Sigmoid colon (tissue), 4 donors: ENCODE measurements at regions not wholly inside any gene's neighbourhood (a gene's known extent, or its start where the extent isn't known, plus 50 kb on each side); places are given as distances from the start of the nearest gene placed in this dataset.

Experiments used
- EP300 ChIP-seq, 4 donors: sonication (generic); formaldehyde crosslinking; IDR thresholded peaks; one replicate each; pipeline ENCODE4 v1.6.1; 2017; ENCODE audit warnings: antibody characterized with exemption in 4 of 4
- POLR2A ChIP-seq, 2 donors: fragments of 450-650 bp; IDR thresholded peaks; one replicate each; pipeline ENCODE4 v1.6.1; 2016; ENCODE audit warnings: antibody characterized with exemption in 2 of 2, mild to moderate bottlenecking in 2 of 2, moderate library complexity in 2 of 2
- POLR2AphosphoS5 ChIP-seq, 4 donors: sonication (generic); formaldehyde crosslinking; IDR thresholded peaks; one replicate each; pipeline ENCODE4 v1.6.1; 2017; ENCODE audit warnings: antibody characterized with exemption in 4 of 4
- TF ChIP-seq, protein P1 (sequence below), 4 experiments: fragments of 450-650 bp in 3 of 4; fragments of 200-600 bp in 1 of 4; IDR thresholded peaks; one replicate each; pipeline ENCODE4 v1.5.1; 2016 to 2019; ENCODE audit warnings: antibody characterized with exemption in 4 of 4, mild to moderate bottlenecking in 3 of 4, moderate library complexity in 2 of 4

DNA sequence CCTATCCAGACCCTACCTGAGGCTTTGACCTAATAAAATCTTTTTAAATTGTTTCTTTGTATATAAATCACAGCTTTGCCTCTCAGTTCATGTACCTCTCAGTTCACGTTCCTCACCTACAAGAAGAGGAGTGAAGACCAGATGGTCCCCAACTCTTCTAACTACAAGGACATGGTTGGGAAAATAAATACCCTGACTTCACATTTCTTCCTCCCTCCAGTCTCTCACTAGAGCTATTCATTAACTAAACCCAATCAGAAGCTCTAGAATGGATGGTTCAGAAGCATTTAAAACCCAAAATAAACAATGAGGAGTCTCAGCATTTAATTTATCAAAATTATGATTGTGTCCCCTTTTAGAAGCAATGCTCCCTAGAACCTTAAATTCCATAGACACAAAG lies 97.3 kb upstream of the AGTR1 start:
- TF ChIP-seq EP300 (IDR thresholded peaks at IDR 0.05) (no peak), POLR2A (IDR thresholded peaks at IDR 0.05) (no peak), POLR2AphosphoS5 (IDR thresholded peaks at IDR 0.05) (no peak)
- TF ChIP-seq, protein P1, sequence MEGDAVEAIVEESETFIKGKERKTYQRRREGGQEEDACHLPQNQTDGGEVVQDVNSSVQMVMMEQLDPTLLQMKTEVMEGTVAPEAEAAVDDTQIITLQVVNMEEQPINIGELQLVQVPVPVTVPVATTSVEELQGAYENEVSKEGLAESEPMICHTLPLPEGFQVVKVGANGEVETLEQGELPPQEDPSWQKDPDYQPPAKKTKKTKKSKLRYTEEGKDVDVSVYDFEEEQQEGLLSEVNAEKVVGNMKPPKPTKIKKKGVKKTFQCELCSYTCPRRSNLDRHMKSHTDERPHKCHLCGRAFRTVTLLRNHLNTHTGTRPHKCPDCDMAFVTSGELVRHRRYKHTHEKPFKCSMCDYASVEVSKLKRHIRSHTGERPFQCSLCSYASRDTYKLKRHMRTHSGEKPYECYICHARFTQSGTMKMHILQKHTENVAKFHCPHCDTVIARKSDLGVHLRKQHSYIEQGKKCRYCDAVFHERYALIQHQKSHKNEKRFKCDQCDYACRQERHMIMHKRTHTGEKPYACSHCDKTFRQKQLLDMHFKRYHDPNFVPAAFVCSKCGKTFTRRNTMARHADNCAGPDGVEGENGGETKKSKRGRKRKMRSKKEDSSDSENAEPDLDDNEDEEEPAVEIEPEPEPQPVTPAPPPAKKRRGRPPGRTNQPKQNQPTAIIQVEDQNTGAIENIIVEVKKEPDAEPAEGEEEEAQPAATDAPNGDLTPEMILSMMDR (IDR thresholded peaks at IDR 0.05) = no peak
